ENCODE measurements at regions not wholly inside any gene's neighbourhood (a gene's known extent, or its start where the extent isn't known, plus 50 kb on each side); places are given as distances from the start of the nearest gene placed in this dataset.
A peak's percentile ranks its signal among the peaks of the same experiment; 100 is the strongest.

DNA sequence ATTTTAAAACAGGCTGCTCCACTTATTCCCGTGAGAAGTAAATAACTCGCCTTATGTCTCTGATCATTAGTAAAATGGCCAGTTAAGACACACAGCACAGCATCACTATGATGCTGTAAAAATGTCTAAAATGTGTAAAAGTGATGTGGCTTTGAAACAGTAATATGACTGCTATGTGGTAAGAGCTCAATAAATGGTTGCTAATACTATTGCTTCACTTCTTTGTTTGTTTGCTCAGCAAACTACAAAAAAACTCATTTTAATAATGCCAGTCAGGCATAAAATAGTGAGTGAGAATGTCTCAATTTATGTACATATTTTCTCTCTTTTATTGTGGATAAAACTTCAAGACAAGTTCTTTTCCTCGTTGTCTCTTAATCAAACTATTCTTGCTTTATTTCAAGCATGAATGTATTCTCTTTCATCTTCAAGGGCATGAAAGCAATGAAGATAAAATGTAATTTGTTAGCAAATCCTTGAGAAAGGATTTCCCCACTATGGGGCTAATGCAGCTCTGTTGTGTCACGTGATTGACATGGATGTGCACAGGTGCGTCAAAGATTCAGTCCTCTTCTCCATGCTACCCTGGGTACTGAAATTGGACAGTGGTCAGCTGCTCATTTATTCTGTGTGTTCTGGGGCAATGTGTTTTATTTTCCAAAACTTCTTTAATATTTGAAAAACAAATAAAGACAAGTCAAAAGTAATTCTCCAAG lies 387.2 kb downstream of the TRIB2 start:
- ChIA-PET RAD21 (ENCODE audit: unreplicated experiment) (no interaction called here), POLR2A (no interaction called here), CTCF (no interaction called here), SMC1A (ENCODE audit: uncharacterized antibody, unreplicated experiment) (interaction anchor here (0.6 kb wide), 1 partner anchor 37 kb away, joined by 3 read pairs; no protein-coding TSS in a partner anchor)
- in situ Hi-C loops (cut with MboI) (no loop called here), intact Hi-C loops (cut with micrococcal nuclease; ENCODE audit: unreplicated experiment) (no loop called here)
- no peak for DNase-seq (ENCODE audit: low read depth, low spot score)
- no peak overlapping the region for H3K9ac ChIP-seq (ENCODE audit: control insufficient read depth, insufficient read depth, low read length)
- no peak for ATAC-seq
- WGBS (ENCODE audit: insufficient coverage, insufficient replicate concordance, low lambda C conversion rate, missing lambda C conversion rate) = 16% methylated on average over 5 of the region's 5 CpGs
- H3K4me2 ChIP-seq (ENCODE audit: control insufficient read depth, insufficient read depth) = no peak overlapping the region
- H3K27me3 ChIP-seq (replicated peaks in 1 of 2; ENCODE audit: control insufficient read depth in 2 of 2, insufficient read depth in 2 of 2, low read length in 1 of 2) = no peaks in the 10 kb centered on the region
- no peaks in the 10 kb centered on the region for H3K36me3 ChIP-seq (ENCODE audit: control insufficient read depth in 2 of 2, insufficient read depth in 2 of 2, low read length in 1 of 2)
- no peak overlapping the region for H2AFZ ChIP-seq (ENCODE audit: control insufficient read depth, low read depth, low read length)
- H3K27ac ChIP-seq (ENCODE audit: control insufficient read depth, insufficient read depth) = no peak overlapping the region
- BruUV-seq (replicated peaks) = no TSS peak
- TF ChIP-seq RAD51 (IDR thresholded peaks at IDR 0.05) (peak; percentile 48; the same call in 1 of the 2 replicates), TAF1 (IDR thresholded peaks at IDR 0.05; ENCODE audit: borderline replicate concordance, low read depth, low read length) (no peak)
- no peak for FAIRE-seq
- no peaks in the 10 kb centered on the region for H4K20me1 ChIP-seq (ENCODE audit: control insufficient read depth, insufficient read depth)
- H3K4me1 ChIP-seq (ENCODE audit: control insufficient read depth, insufficient read depth, low read length) = no peaks in the 10 kb centered on the region
- no peaks in the 10 kb centered on the region for H3K9me3 ChIP-seq (replicated peaks; ENCODE audit: control insufficient read depth, insufficient read depth, low read length)
- H3K4me3 ChIP-seq = no peak overlapping the region
- no peaks in the 10 kb centered on the region for H3K79me2 ChIP-seq (ENCODE audit: control insufficient read depth, insufficient read depth, low read length)

DNA sequence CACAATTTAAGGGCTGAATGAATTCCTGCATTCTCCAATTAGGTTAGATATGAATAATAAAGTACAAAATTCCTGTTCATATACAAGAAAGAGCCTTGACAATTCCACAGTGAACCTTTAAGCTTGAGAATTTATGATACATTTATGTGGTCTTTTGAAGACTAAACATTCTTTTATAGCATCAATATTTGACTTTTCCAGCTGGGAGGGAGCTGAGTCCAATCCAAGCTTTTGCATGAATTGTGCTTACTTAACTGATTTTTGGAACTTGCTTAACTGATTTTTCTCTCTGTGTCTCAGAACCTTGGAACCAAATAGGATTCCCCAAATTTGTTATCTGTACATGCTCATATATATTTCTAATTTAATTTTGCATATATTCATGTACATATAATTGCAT lies 388.0 kb downstream of the TRIB2 start:
- Histone ChIP-seq H3K4me3 (no peak overlapping the region), H3K27ac (ENCODE audit: control insufficient read depth, insufficient read depth) (no peak overlapping the region), H3K9me3 (replicated peaks; ENCODE audit: control insufficient read depth, insufficient read depth, low read length) (no peaks in the 10 kb centered on the region), H2AFZ (ENCODE audit: control insufficient read depth, low read depth, low read length) (no peak overlapping the region), H3K79me2 (ENCODE audit: control insufficient read depth, insufficient read depth, low read length) (no peaks in the 10 kb centered on the region), H3K36me3 (ENCODE audit: control insufficient read depth in 2 of 2, insufficient read depth in 2 of 2, low read length in 1 of 2) (no peaks in the 10 kb centered on the region), H4K20me1 (ENCODE audit: control insufficient read depth, insufficient read depth) (no peaks in the 10 kb centered on the region), H3K4me1 (ENCODE audit: control insufficient read depth, insufficient read depth, low read length) (no peaks in the 10 kb centered on the region), H3K27me3 (replicated peaks in 1 of 2; ENCODE audit: control insufficient read depth in 2 of 2, insufficient read depth in 2 of 2, low read length in 1 of 2) (no peaks in the 10 kb centered on the region), H3K9ac (ENCODE audit: control insufficient read depth, insufficient read depth, low read length) (no peak overlapping the region), H3K4me2 (ENCODE audit: control insufficient read depth, insufficient read depth) (no peak overlapping the region)
- in situ Hi-C loops (cut with MboI) (no loop called here), intact Hi-C loops (cut with micrococcal nuclease; ENCODE audit: unreplicated experiment) (no loop called here)
- FAIRE-seq (no peak), ATAC-seq (no peak), DNase-seq (ENCODE audit: low read depth, low spot score) (no peak)
- ChIA-PET CTCF (no interaction called here), POLR2A (no interaction called here), SMC1A (ENCODE audit: uncharacterized antibody, unreplicated experiment) (no interaction called here), RAD21 (ENCODE audit: unreplicated experiment) (no interaction called here)
- TF ChIP-seq RAD51 (IDR thresholded peaks at IDR 0.05) (no peak), MTA2 (IDR thresholded peaks at IDR 0.05; ENCODE audit: low read depth) (no peak), ZNF384 (IDR thresholded peaks at IDR 0.05; ENCODE audit: borderline replicate concordance, low read depth, low read length) (no peak), SREBF2 (IDR thresholded peaks at IDR 0.05; ENCODE audit: low read length) (no peak), NRF1 (conservative IDR thresholded peaks at IDR 0.05; ENCODE audit: low read depth, low read length) (no peak), FOXM1 (IDR thresholded peaks at IDR 0.05; ENCODE audit: low read depth, low read length) (no peak), YBX1 (IDR thresholded peaks at IDR 0.05) (no peak), SIN3A (IDR thresholded peaks at IDR 0.05; ENCODE audit: low read depth, low read length) (no peak), HDAC6 (IDR thresholded peaks at IDR 0.05; ENCODE audit: unreplicated experiment) (no peak), SMARCA5 (IDR thresholded peaks at IDR 0.05) (no peak), NR2F1 (conservative IDR thresholded peaks at IDR 0.05) (no peak), MYC (IDR thresholded peaks at IDR 0.05; ENCODE audit: insufficient read depth, insufficient read length, insufficient replicate concordance, low read length, severe bottlenecking) (no peak), EED (IDR thresholded peaks at IDR 0.05; ENCODE audit: low read depth) (no peak)
- TF ChIP-seq, protein P1, sequence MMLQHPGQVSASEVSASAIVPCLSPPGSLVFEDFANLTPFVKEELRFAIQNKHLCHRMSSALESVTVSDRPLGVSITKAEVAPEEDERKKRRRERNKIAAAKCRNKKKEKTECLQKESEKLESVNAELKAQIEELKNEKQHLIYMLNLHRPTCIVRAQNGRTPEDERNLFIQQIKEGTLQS (IDR thresholded peaks at IDR 0.05; ENCODE audit: borderline replicate concordance, extremely low read depth, low read depth, low read length) = no peak
- TF ChIP-seq, protein P2, sequence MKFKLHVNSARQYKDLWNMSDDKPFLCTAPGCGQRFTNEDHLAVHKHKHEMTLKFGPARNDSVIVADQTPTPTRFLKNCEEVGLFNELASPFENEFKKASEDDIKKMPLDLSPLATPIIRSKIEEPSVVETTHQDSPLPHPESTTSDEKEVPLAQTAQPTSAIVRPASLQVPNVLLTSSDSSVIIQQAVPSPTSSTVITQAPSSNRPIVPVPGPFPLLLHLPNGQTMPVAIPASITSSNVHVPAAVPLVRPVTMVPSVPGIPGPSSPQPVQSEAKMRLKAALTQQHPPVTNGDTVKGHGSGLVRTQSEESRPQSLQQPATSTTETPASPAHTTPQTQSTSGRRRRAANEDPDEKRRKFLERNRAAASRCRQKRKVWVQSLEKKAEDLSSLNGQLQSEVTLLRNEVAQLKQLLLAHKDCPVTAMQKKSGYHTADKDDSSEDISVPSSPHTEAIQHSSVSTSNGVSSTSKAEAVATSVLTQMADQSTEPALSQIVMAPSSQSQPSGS (IDR thresholded peaks at IDR 0.05; ENCODE audit: low read length) = no peak
- BruUV-seq (replicated peaks) = no TSS peak
